ENCODE measurements at regions not wholly inside any gene's neighbourhood (a gene's known extent, or its start where the extent isn't known, plus 50 kb on each side); places are given as distances from the start of the nearest gene placed in this dataset.

GRCh38 chr6:14797875-14798593 is 447.8 kb upstream of the JARID2 start:
- H3K27me3 ChIP-seq (ENCODE audit: insufficient read depth, poor library complexity, severe bottlenecking): no peaks in the 10 kb centered on the region
- H3K4me3 ChIP-seq (replicated peaks; ENCODE audit: insufficient read depth, low read length): no peak overlapping the region
- TF ChIP-seq POLR2AphosphoS5 (IDR thresholded peaks at IDR 0.05; ENCODE audit: low read depth) (no peak), GABPA (IDR thresholded peaks at IDR 0.05; ENCODE audit: low read depth) (no peak), SPI1 (IDR thresholded peaks at IDR 0.05; ENCODE audit: borderline replicate concordance, low read depth) (no peak)
- DNase-seq (ENCODE audit: low read depth in 1 of 2, low spot score in 1 of 2): no peak
- no peak overlapping the region for H3K27ac ChIP-seq (replicated peaks)

- no peak for DNase-seq (ENCODE audit: low read depth in 1 of 2, low spot score in 1 of 2)
- Histone ChIP-seq H3K27me3 (ENCODE audit: insufficient read depth, poor library complexity, severe bottlenecking) (no peaks in the 10 kb centered on the region), H3K27ac (replicated peaks) (no peak overlapping the region), H3K4me3 (replicated peaks; ENCODE audit: insufficient read depth, low read length) (no peak overlapping the region)
- TF ChIP-seq SPI1 (IDR thresholded peaks at IDR 0.05; ENCODE audit: borderline replicate concordance, low read depth): no peak
- no peak for TF ChIP-seq REST (IDR thresholded peaks at IDR 0.05; ENCODE audit: insufficient replicate concordance, low read depth)
- TF ChIP-seq GABPA (IDR thresholded peaks at IDR 0.05; ENCODE audit: low read depth): no peak
- no peak for TF ChIP-seq POLR2AphosphoS5 (IDR thresholded peaks at IDR 0.05; ENCODE audit: low read depth)
- no peak for TF ChIP-seq CTCF (IDR thresholded peaks at IDR 0.05; ENCODE audit: insufficient read depth, low read length)
Measured at GRCh38 chr6:14798594-14798982, 447.3 kb upstream of the JARID2 start.

GRCh38 chr6:14798996-14799588 is 446.8 kb upstream of the JARID2 start:
- H3K4me3 ChIP-seq (replicated peaks; ENCODE audit: insufficient read depth, low read length): no peak overlapping the region

More at GRCh38 chr6:14798996-14799588, 446.8 kb upstream of the JARID2 start:
- TF ChIP-seq REST (IDR thresholded peaks at IDR 0.05; ENCODE audit: insufficient replicate concordance, low read depth) (no peak), CTCF (IDR thresholded peaks at IDR 0.05; ENCODE audit: insufficient read depth, low read length) (no peak), POLR2AphosphoS5 (IDR thresholded peaks at IDR 0.05; ENCODE audit: low read depth) (no peak), GABPA (IDR thresholded peaks at IDR 0.05; ENCODE audit: low read depth) (no peak), SPI1 (IDR thresholded peaks at IDR 0.05; ENCODE audit: borderline replicate concordance, low read depth) (no peak)
- no peak for DNase-seq (ENCODE audit: low read depth in 1 of 2, low spot score in 1 of 2)
- no peak overlapping the region for H3K27ac ChIP-seq (replicated peaks)
- no peaks in the 10 kb centered on the region for H3K27me3 ChIP-seq (ENCODE audit: insufficient read depth, poor library complexity, severe bottlenecking)

Measured in HL-60 (cell line).